Hepatic stellate cell (primary cell): ENCODE measurements at regions not wholly inside any gene's neighbourhood (a gene's known extent, or its start where the extent isn't known, plus 50 kb on each side); places are given as distances from the start of the nearest gene placed in this dataset.
"Not testable (repeated sequence)": the region's sequence is repeated elsewhere in the genome, so short reads cannot be mapped to it uniquely, and the experiment has no call there.

Experiments
- DNase-seq: peaks from one replicate; pipeline ENCODE4 v3.0.0; 2011; ENCODE audit warnings: low spot score

DNA sequence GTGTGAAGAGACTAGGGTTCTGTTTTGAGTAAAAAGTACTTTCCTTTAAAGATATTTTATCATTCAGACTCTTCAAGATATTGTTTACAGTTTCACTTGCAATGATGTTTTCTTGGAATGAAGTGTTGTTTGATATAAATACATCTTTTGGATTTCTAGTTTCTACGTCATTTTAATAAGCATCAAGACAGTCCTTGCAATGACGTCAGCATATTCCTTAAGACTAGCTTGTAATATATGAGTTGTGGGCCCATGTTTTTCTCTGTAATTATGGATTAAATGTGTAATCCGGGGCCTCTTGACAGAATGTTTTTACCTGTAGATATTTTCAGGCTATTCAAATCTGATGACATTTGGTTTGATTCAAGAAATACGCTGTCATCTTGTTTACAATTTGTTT is 66.1 kb downstream of the RBMX2 start:
- DNase-seq, result no peak

DNA sequence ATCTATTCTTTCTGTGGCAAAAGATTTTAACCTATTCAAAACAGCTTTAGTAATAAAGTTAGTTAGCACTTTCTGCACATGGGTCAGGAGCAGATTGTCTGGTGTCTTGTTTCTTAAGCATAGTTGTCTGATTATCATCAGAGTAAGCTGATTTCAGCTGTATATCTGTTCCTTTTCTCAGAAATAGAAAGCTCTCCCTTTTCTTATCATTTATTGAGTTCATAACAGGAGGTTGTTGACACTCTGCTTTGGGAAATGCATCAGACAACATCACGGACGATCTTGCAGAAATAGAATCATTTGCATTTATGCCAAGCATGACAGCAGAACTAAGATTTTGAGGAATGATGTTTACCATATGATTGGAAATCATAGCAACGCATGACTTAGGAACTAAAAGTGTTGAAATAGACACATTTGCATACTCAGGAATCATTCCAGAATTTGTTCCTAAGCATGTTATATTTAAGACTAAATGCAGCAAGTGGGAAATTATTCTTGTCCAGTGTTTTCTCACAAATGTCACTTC is 66.7 kb downstream of the RBMX2 start:
- DNase-seq, result no peak

DNA sequence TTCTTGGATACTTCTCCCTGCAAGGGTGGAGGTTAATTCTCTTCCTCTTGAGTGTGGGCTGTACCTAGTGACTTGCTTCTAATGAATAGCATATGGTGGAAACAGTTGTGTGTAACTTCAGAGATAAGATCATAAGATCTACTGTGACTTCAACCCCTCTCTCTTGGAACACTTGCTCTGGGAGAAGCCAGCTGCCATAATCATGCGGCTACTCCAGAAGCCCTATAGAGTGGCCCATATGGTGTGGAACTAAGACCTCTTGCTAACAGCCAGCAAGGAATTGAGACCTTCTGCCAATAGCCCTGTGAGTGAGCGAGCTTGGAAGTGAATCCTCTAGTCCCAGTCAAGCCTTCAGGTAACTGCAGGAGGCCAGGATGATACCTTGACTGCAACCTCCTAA is 81.1 kb downstream of the RBMX2 start:
- DNase-seq, result no peak

DNA sequence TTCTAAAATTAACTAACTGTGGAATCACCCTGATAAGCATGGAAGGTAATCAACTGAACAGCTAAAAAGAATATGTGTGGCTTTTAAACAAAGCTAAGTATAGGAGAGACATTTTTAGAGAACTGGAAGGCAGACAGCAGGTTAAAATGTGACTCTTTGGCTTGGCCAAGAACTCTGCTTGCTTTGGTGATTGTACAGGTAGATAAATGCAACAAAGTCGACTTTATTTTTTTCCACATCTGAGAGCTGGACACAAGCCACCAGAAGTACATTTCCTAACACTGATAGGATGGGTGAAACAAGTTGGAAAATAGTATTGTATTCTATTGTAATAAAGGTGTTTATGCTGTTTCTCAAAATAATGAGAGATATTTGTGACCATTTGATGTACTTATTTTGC is 84.1 kb downstream of the RBMX2 start:
- DNase-seq, result no peak

DNA sequence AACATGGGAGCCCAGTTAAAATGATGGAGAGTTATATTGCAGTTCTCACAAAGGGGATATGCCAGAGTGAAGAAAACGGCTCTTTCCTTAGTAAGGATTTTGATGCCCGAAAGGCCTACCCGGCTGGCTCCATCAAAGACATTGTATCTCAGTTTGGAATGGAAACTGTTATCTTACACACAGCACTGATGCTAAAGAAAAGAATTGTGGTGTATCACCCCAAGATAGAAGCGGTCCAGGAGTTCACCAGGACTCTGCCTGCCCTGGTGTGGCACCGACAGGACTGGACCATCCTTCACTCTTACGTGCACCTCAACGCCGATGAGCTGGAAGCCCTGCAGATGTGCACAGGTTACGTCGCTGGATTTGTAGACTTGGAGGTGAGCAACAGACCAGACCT is 93.7 kb downstream of the RBMX2 start:
- not testable (repeated sequence) for DNase-seq

DNA sequence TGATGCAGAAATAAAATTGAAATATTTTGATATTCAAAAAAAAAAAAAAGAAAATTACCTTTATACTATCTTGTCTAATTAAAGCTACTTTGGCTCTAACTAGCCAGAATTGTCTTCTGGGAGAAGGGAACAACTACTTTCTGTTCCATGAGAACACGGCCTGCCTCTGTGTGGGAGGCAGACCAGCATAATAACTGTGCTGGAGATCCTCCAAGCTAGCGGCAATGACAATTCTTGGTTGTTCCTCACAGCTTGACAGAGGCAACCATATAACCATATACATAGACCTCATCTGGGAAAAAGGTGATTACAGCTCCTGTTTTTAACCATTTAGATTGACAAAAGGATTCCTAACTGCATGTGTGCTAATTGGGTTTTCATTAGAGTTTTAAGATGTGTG is 95.7 kb downstream of the RBMX2 start:
- no peak for DNase-seq

DNA sequence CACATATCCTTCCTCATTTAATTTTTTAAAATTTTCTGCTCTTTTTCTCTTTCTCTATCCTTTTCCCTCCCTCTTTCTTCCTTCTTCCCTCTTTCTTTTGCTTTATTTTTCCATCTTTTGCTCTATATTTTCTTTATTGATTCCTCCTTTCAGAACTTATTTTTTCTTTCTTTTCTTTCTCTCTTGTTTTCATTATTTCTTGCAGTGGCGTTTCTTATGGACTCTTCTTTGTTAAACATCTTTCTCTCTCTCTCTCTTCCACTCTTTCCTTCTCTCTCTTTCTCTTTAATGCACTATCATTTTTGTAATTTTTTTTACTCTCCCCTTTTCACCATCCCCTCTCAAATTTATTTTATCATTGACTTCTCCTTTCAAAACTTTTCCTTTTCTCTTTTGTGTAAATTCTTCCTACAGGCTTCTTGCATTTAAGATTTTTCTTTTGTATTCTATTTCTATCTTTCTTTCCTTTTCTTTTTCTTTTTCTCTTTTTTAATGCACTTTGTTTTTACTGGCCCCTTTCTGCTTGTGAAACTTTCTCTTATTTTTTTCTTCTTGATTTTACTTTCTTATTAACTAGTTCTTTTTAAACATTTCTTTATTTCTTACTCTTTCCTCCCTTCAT is 97.0 kb downstream of the RBMX2 start:
- DNase-seq, result no peak

DNA sequence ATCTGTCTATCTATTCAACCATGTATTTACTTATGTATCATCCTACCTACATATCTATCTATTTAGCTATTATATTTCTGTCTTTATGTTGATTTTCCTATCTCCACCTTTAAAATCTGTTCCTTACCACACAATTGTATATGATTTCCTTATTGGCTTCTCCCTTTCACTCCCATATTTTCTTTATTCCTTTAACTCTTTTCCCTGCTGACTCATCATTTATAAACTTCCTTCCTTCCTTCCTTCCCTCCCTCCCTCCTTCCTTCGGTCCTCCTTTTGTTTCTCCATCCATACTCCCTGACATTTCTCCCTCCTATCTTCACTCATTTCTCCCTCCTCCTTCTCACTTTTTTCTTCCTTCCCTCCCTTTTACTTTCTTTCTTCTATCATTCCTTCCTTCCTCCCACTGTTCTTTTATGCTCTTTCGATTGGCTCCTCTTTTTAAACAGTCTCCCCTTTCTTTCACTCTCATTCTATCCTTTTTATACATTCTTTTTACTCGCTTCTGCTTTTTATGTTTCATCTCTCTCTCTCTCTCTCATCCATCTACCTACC is 100.3 kb downstream of the RBMX2 start:
- no peak for DNase-seq

DNA sequence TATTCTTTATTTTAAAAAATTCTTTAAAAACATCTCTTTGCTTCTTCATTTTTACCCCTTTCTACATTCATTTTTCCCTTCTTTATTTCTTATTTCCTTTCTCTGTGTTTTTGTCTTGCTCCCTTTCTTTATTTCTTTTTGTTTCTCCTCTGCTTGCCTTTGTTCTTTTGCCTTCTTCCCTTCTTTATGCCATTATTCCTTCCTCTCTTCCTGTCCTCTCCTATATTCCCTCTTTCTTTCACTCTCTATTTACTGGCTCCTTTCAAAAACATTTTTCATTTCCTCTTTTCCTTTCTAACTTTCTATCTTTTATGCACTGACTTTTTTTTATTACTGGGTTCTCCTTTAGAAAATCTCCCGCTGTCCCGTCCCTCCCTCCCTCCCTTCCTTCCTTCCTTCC is 102.2 kb downstream of the RBMX2 start:
- DNase-seq, result no peak

DNA sequence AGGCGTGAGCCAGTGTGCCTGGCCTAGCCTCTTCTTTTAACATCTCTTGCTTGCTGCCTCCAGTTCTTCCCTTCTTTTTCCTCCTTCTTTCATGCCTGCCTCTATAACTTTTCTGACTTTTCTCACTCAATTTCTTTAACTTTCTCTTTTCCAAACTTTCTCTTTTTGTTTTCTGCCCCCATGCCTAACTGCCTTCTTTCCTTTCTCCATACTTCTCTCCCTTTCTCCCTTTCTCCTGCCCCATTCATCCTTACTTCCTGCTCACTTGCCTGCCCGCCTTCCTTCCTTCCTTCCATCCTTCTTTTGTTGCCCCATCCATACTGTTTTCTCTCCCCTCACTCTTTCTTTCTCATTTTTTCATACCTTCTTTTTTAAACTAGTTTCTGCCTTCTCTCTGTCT is 105.2 kb downstream of the RBMX2 start:
- no peak for DNase-seq

DNA sequence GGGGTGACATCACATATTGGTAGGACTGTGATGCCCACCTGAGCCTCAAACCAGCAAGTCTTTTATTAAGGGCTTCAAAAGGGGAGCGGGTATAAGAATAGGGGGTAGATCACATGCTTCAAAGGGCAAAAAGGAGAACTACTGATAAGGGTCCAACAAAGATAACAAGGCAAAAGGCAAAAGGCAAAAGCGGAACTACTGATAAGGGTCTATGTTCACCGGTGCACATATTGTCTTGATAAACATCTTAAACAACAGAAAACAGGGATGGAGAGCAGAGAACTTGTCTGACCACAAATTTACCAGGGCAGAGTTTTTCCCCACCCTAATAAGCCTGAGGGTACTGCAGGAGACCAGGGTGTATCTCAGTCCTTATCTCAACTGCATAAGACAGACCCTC is 110.7 kb downstream of the RBMX2 start:
- DNase-seq, result not testable (repeated sequence)

DNA sequence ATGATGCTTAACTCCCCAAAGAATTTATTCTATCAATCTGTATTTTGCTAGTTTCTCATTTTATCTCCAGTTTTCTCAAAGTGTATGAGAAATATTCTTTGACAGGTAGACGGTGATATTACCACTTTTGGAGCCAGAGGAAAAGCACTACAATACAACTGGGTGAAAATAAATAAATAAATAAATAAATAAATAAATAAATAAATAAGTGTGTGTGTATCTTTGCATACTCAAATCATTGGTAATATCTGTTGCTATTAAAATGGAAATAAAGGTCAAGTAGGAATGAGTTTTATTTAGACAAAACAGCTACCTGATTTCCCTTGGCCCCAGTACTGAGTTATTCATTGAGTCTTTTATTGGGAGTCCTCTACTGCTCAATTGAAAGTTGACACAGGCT is 114.3 kb downstream of the RBMX2 start:
- no peak for DNase-seq

DNA sequence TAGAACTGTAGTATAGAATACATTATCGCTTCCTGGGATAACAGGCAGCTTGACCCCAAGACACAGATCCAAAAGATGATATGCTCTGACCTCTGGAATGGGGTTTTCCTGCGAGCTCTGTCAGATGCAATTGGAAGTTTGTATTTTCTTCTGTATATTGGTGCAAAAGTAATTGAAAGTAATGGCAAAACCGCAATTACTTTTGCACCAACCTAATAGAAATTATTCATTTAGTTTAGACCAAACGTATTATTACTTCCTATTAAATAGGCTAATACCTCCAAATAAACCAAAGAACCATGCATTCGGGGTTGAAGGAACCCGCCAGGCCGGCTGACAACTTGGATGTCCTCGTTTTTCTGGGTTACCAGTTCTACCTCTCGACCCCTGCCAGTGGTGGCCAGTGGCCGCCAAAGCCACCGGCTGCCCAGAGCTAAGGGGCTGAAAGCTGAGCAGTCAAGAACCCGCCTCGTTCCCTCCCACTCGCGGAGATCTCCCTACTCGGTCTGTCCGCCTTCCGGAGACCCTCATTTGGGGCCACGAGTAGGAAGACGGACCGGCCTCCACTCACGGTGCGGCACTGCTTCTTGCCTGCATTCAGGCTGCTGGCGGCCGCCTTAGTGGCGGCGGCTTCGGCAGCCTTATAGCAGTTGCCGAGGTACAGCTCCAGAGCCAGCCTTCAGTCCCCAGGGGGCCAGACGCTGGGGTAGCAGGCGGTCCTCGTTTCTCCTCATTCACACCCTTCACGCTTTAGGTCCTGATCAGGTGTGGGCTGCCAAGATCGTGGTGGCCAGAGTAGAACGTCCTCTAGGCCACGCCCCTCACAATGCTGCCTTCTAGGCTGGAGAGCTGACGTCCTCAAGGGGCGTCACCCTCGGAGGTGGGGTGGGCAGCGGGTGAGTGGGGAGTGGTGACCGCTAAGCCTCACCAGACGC is 121.9 kb downstream of the RBMX2 start:
- peak; percentile 14 for DNase-seq

DNA sequence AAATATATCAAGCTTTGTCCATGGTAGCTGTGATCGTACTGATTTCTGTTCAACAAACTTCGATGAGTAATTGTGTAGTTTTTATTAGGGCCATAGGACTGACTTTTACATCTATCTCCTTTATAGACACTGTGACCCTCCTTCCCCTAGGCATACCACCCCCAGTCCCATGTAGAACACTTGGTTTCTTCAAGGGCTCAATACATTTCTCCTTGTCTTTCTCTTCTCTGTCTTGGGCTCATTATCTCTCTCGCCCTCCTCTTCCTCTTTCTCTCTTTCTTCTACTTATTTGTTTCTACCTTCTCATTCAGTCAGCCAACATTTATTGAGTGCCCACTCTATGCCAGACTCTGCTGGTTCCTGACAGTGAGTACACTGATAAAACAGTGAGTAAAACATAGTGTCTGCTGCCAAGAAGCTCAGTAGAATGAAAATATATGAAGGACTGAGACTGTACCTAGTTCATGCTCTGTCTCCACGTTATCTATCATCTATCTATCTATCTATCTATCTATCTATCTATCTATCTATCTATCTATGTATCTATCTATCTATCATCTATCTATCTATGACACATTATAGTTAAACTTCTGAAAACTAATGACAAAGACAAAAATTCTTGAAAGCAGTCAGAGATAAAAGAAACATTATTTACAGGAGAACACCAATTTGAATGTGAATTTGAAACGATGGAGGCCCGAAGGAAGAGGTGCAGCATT is 122.8 kb downstream of the RBMX2 start:
- DNase-seq, result no peak

DNA sequence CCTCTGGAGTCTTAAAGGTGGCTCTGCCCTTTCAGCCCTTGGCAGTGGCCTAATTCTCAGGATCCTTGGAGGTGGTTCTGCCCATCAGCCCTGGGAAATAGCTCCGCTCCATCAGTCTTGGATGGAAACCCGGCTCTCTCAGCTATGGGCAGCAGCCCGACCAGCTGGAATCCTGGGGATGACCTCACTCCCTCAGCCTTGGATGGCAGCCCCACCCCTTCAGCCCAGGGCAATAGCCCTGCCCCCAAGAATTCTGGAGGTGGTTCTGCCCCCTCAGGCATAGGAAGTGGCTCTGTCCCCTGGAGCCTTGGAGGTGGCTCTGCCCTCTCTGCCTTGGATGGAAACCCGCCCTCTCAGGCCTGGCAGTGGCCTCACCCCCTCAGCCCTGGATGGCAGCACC is 127.7 kb downstream of the RBMX2 start:
- DNase-seq, result no peak

DNA sequence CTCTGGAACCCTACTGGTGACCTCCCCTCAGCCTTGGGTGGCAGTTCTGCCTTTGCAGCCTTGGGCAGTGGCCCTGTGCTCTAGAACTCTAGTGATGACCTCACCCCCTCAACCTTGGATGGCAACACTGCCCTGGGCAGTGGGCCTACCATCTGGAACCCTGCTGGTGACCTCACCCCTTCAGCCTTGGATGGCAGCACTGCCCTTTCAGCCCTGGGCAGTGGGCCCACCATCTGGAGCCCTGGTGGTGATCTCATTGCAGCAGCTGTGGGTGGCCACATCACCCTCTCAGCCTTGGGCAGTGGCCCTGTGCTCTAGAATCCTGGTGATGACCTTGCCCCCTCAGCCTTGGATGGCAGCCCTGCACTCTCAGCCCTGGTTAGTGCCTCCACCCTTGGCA is 129.3 kb downstream of the RBMX2 start:
- no peak for DNase-seq

DNA sequence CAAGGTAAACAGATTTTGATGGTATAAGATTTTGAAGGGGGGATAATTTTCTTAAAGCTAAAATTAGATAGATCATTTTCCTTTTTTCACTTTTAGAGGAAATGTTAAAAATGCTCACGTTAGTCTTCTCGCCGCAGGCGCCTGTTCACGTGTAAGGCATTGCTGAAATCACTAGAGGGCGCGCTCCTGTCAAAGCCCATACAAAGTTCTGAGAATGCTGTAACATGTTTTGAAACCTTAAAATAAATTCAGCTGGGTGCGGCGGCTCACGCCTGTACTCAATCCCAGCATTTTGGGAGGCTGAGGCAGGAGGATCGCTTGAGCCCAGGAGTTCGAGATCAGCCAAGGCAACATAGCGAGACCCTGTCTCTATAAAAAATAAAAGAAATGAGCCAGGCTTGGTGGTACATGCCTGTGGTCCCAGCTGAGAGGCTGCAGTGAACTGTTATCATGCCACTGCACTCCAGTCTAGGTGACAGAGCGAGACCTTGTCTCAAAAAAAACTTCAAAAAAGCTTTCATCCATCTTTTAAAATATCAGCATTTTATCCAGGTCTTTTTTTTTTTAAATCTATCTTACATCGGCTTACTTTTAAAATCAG is 138.0 kb downstream of the RBMX2 start:
- DNase-seq, result peak; percentile 32

DNA sequence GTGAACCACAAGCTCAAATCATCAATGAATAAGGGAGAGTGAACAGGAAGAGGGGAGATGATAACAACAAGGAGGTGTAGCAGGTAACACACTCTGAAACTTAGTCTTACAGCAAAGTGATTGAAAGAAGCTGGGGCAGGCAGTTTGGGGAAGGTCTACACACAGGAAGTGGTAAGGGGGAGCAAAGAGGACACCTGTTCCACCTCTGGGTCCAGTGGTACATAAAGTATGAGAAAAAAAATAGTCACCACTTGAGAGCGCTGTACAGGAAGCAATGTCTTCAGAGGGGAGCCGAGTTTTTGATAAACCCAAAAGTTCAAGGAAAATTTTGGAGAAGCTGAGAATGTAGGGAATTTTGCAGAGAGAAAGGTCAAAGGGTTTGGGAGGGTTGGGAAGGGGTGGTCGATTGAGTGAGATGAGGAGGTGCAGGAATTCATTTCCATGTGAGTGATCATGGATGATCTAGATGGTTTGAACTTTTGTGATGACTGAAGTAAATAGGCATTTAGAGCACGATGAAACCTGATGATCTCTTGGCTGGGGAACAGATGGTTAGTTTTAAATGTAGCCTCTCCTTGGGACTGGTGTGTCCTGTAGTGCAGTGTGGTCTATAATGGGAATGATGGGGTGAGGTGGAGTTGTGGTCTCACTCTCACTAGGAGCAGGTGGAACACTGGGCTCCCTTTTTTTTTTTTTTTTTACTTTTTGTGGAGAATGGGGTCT is 142.0 kb downstream of the RBMX2 start:
- DNase-seq, result no peak

DNA sequence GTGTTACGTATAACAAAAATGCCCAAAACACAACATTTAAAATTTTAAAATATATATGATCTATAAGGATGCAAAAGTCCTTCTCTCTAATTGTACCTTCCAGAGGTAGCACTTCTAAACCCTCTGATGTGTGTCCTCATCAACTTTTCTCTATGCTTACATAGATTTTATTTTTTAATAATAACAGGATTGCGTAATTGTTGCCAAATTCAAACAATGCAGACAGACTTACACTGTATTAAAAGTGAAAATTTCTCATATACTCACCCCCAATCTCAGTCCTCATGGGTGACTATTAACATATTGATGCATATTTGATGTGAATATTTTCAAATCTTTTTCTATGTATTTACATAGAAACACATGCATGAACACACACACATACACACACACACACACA is 144.0 kb downstream of the RBMX2 start:
- DNase-seq, result no peak

DNA sequence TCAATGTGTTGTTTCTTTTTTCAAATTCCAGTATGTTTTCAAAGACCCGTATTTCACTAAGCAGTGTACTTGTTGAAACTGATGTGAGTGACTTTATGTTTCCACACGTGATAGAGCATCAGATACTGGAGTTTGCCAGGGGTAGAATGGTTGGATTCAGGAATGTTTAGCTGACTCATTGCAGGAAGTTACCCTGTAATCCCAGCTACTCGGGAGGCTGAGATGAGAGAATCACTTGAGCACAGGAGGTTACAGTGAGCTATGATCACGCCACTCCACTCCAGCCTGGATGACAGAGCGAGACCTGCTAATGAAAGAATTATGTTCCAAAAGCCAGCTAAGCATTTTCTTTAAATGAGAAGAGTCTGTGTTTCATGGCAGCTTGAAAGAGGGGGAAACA is 147.6 kb downstream of the RBMX2 start:
- not testable (repeated sequence) for DNase-seq

DNA sequence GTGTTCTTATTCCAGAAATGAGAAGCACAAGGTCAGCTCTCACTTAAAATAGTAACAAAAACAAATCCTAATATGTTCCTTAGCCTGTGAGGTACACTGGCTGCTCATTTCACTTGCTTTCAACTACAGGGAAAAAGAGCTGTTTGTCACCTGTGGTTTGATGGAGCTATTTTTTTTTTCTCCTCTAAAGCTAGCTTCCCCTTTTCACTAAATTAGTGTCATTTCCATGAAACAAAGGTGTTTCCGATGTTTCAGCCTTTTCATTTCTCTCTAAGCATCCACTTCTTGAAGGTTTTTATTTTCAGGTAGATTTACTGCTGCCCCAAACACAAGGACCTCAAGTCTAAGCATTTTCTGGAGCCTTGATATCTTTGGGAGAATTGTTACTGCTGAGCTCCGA is 148.6 kb downstream of the RBMX2 start:
- DNase-seq, result no peak
